ENCODE measurements at regions not wholly inside any gene's neighbourhood (a gene's known extent, or its start where the extent isn't known, plus 50 kb on each side); places are given as distances from the start of the nearest gene placed in this dataset.
"Not testable (repeated sequence)": the region's sequence is repeated elsewhere in the genome, so short reads cannot be mapped to it uniquely, and the experiment has no call there.

DNA sequence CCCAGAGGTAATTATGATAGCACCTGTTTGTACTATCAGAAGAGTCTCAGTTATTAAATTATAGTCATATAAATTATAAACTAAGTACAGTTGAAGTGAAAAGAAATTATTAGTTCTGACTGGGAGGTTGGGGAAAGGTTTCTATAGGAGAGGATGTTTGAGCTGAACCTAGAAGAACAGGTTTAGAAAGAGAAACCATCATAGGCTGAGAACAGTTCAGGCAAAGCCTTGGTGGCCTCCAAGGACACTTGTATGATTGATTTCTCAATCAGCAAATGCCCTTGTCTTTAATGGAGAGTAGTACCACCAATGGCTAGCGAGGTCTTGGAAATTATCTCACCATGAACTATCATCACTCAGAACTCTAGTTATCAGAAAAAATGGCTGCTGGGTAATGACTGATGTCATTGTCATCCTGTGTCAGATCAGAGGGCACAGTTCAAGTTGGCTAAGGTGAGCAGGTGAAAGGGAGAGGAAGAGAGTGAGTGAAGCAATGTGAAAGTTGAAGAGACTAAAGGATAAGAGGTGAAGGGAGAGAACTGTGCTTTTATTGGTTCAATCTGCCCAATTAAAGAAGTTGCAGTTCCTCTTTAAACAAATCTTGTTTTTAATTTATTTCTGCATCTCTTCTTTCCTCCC lies 105.8 kb upstream of the NBPF8 start:
- not testable (repeated sequence) for TF ChIP-seq POLR2AphosphoS5 (IDR thresholded peaks at IDR 0.05; ENCODE audit: insufficient read depth, low read depth, low read length)
- TF ChIP-seq, protein P1, sequence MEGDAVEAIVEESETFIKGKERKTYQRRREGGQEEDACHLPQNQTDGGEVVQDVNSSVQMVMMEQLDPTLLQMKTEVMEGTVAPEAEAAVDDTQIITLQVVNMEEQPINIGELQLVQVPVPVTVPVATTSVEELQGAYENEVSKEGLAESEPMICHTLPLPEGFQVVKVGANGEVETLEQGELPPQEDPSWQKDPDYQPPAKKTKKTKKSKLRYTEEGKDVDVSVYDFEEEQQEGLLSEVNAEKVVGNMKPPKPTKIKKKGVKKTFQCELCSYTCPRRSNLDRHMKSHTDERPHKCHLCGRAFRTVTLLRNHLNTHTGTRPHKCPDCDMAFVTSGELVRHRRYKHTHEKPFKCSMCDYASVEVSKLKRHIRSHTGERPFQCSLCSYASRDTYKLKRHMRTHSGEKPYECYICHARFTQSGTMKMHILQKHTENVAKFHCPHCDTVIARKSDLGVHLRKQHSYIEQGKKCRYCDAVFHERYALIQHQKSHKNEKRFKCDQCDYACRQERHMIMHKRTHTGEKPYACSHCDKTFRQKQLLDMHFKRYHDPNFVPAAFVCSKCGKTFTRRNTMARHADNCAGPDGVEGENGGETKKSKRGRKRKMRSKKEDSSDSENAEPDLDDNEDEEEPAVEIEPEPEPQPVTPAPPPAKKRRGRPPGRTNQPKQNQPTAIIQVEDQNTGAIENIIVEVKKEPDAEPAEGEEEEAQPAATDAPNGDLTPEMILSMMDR (IDR thresholded peaks at IDR 0.05; ENCODE audit: extremely low read depth in 1 of 2, insufficient read depth in 1 of 2, low read depth in 1 of 2, low read length in 2 of 2) = not testable (repeated sequence)
